Naive B cell (primary cell): ENCODE measurements at regions not wholly inside any gene's neighbourhood (a gene's known extent, or its start where the extent isn't known, plus 50 kb on each side); places are given as distances from the start of the nearest gene placed in this dataset.
"Not testable (repeated sequence)": the region's sequence is repeated elsewhere in the genome, so short reads cannot be mapped to it uniquely, and the experiment has no call there.

Source experiments
- ATAC-seq, 2 donors: fragments of 150-1000 bp; cut with Tn5 transposase; 2 replicates each; pipeline ENCODE4 v1.10.0; 2021; ENCODE audit warnings: low read depth in 2 of 2, mild to moderate bottlenecking in 2 of 2, moderate library complexity in 2 of 2
- DNase-seq: peaks from one replicate; pipeline ENCODE4 v3.0.0; 2022
- H3K27ac Mint-ChIP-seq, 6 donors: one replicate each; pipeline ENCODE4 v1.8.0; 2020 to 2022; ENCODE audit warnings: mild to moderate bottlenecking in 6 of 6, mixed read lengths in 6 of 6, moderate library complexity in 5 of 6, inconsistent platforms in 2 of 6
- H3K27me3 Mint-ChIP-seq, 3 donors: one replicate each; pipeline ENCODE4 v1.8.0; 2021 to 2022; ENCODE audit warnings: mixed read lengths in 3 of 3, mild to moderate bottlenecking in 1 of 3
- H3K36me3 Mint-ChIP-seq, 2 donors: one replicate each; pipeline ENCODE4 v1.8.0; 2020 to 2022; ENCODE audit warnings: mixed read lengths in 2 of 2, inconsistent platforms in 1 of 2, mild to moderate bottlenecking in 1 of 2
- H3K4me1 Mint-ChIP-seq, 3 donors: one replicate each; pipeline ENCODE4 v1.8.0; 2020 to 2022; ENCODE audit warnings: mixed read lengths in 3 of 3, inconsistent platforms in 1 of 3, mild to moderate bottlenecking in 1 of 3, moderate library complexity in 1 of 3
- H3K4me3 Mint-ChIP-seq, 8 donors: one replicate each; pipeline ENCODE4 v1.8.0; 2020 to 2022; ENCODE audit warnings: mild to moderate bottlenecking in 8 of 8, mixed read lengths in 8 of 8, moderate library complexity in 8 of 8, inconsistent platforms in 2 of 8
- H3K9me3 Mint-ChIP-seq, 7 donors: one replicate each; pipeline ENCODE4 v1.8.0; 2020 to 2022; ENCODE audit warnings: mixed read lengths in 7 of 7, mild to moderate bottlenecking in 5 of 7, inconsistent platforms in 2 of 7, moderate library complexity in 1 of 7

- peaks cover 0 to 14% (median 4%) of the 10 kb centered on the region in 7 donors for H3K9me3 Mint-ChIP-seq
- H3K36me3 Mint-ChIP-seq = no peaks in the 10 kb centered on the region
- ATAC-seq (no peak), DNase-seq (no peak)
- no peak overlapping the region for H3K4me3 Mint-ChIP-seq
- H3K4me1 Mint-ChIP-seq = no peaks in the 10 kb centered on the region
- H3K27ac Mint-ChIP-seq = no peak overlapping the region
- H3K27me3 Mint-ChIP-seq = no peaks in the 10 kb centered on the region
Measured at GRCh38 chr4:19562456-19562855, 689.2 kb upstream of the SLIT2 start.

GRCh38 chr4:19557161-19557560 lies 694.5 kb upstream of the SLIT2 start:
- no peaks in the 10 kb centered on the region for H3K4me1 Mint-ChIP-seq
- ATAC-seq = no peak
- H3K27me3 Mint-ChIP-seq = no peaks in the 10 kb centered on the region

DNA sequence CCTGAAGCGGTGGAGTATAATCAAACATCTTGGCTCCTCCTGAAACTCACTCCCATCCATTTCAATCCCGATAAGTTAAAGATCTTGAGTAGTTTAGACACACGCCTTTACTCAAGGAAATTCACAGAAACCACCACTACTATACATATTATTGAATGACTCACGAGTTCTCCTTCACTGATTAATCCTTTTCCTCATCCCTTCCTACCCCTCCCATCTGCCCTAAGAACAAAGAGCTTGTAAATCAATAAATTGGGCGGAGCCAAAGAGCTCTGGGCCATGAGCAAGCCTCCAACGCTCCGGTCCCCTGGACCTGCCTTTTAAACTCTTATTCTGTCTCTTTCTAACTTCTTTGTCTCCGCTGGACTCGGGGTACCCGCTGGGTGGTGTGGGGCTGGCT lies 695.4 kb upstream of the SLIT2 start:
- not testable (repeated sequence) for DNase-seq, H3K27ac Mint-ChIP-seq, H3K36me3 Mint-ChIP-seq, H3K4me3 Mint-ChIP-seq, H3K4me1 Mint-ChIP-seq, H3K27me3 Mint-ChIP-seq, ATAC-seq
- peaks cover 0 to 10% (median 4%) of the 10 kb centered on the region in 7 donors for H3K9me3 Mint-ChIP-seq

More at GRCh38 chr4:19557161-19557560, 694.5 kb upstream of the SLIT2 start:
- Mint-ChIP-seq H3K4me3 (no peak overlapping the region), H3K36me3 (no peaks in the 10 kb centered on the region), H3K9me3 (peaks cover 0 to 8% (median 4%) of the 10 kb centered on the region in 7 donors), H3K27ac (no peak overlapping the region)
- no peak for DNase-seq

GRCh38 chr4:19547463-19547862 lies 704.2 kb upstream of the SLIT2 start:
- Mint-ChIP-seq H3K4me1 (no peaks in the 10 kb centered on the region), H3K27ac (no peak overlapping the region), H3K27me3 (no peaks in the 10 kb centered on the region), H3K4me3 (no peak overlapping the region), H3K36me3 (no peaks in the 10 kb centered on the region), H3K9me3 (peaks cover 0 to 8% (median 0%) of the 10 kb centered on the region in 7 donors)
- DNase-seq (no peak), ATAC-seq (no peak)

GRCh38 chr4:19544446-19545125 lies 707.1 kb upstream of the SLIT2 start:
- DNase-seq = no peak
- no peaks in the 10 kb centered on the region for H3K36me3 Mint-ChIP-seq
- H3K27ac Mint-ChIP-seq = no peak overlapping the region
- H3K9me3 Mint-ChIP-seq = peaks cover 0 to 1% (median 0%) of the 10 kb centered on the region in 7 donors
- H3K4me1 Mint-ChIP-seq = no peaks in the 10 kb centered on the region
- ATAC-seq = no peak
- H3K27me3 Mint-ChIP-seq = no peaks in the 10 kb centered on the region
- H3K4me3 Mint-ChIP-seq = no peak overlapping the region

DNA sequence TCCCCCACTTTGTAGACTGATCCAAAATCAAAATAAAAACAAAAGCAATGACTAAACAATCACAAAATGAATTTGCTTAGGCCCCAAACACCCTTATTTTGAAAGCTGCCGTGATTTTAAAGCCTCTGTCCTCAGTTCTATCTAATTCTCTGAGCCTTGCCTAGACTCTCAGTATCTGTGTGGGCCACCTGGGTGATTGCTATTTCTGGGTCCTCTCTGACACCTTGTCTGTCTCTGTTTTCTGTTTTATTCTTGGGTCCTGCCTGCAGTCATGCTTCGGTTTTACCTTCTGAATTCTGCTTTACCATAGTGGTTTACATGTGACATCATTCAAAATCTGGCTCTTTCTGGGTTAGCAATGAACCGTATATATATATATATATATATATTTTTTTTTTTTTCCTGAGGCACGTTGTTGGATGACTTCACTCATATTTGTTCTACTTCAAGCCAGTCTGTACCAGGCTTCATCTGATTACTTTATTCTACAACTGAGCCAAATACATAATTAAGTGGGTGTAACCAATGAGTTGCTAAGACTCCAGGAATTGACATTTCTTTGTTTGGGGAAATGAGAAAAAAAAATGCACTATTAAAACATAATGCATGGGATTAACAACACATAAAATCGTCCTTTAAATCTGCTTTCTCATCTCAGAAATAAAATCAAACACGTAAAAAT lies 710.7 kb upstream of the SLIT2 start:
- H3K36me3 Mint-ChIP-seq = no peaks in the 10 kb centered on the region
- H3K4me3 Mint-ChIP-seq = no peak overlapping the region
- DNase-seq (no peak), ATAC-seq (no peak)
- H3K4me1 Mint-ChIP-seq = no peaks in the 10 kb centered on the region
- no peak overlapping the region for H3K27ac Mint-ChIP-seq
- H3K9me3 Mint-ChIP-seq = peaks cover 0 to 9% (median 0%) of the 10 kb centered on the region in 7 donors
- no peaks in the 10 kb centered on the region for H3K27me3 Mint-ChIP-seq

DNA sequence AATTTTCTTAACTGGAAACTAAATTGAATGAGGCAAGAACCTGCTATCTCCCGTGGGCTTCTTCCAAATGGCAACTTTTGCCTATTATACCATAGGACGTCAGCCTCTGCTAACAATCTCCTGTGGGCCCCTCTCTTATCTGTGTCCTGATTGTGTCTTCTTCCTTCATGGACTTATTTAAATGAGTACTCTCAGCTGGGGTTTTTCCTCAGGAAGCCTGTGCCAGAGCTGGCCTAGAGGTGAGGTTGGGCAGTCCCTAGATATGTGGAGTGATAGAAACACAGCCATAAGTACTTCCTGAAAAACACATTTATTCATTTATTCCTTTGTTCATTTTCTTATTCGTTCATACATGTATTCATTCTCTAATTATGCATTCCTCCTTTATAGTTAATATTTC lies 712.5 kb upstream of the SLIT2 start:
- Mint-ChIP-seq H3K27ac (no peak overlapping the region), H3K4me1 (no peaks in the 10 kb centered on the region), H3K4me3 (no peak overlapping the region), H3K9me3 (peaks cover 0 to 9% (median 0%) of the 10 kb centered on the region in 7 donors), H3K36me3 (no peaks in the 10 kb centered on the region), H3K27me3 (no peaks in the 10 kb centered on the region)
- no peak for ATAC-seq
- no peak for DNase-seq

GRCh38 chr4:19534159-19534558 lies 717.5 kb upstream of the SLIT2 start:
- H3K4me3 Mint-ChIP-seq = no peak overlapping the region
- no peaks in the 10 kb centered on the region for H3K4me1 Mint-ChIP-seq
- ATAC-seq (no peak), DNase-seq (no peak)
- no peaks in the 10 kb centered on the region for H3K36me3 Mint-ChIP-seq
- no peak overlapping the region for H3K27ac Mint-ChIP-seq
- no peaks in the 10 kb centered on the region for H3K27me3 Mint-ChIP-seq
- H3K9me3 Mint-ChIP-seq = peaks cover 0 to 9% (median 0%) of the 10 kb centered on the region in 7 donors

DNA sequence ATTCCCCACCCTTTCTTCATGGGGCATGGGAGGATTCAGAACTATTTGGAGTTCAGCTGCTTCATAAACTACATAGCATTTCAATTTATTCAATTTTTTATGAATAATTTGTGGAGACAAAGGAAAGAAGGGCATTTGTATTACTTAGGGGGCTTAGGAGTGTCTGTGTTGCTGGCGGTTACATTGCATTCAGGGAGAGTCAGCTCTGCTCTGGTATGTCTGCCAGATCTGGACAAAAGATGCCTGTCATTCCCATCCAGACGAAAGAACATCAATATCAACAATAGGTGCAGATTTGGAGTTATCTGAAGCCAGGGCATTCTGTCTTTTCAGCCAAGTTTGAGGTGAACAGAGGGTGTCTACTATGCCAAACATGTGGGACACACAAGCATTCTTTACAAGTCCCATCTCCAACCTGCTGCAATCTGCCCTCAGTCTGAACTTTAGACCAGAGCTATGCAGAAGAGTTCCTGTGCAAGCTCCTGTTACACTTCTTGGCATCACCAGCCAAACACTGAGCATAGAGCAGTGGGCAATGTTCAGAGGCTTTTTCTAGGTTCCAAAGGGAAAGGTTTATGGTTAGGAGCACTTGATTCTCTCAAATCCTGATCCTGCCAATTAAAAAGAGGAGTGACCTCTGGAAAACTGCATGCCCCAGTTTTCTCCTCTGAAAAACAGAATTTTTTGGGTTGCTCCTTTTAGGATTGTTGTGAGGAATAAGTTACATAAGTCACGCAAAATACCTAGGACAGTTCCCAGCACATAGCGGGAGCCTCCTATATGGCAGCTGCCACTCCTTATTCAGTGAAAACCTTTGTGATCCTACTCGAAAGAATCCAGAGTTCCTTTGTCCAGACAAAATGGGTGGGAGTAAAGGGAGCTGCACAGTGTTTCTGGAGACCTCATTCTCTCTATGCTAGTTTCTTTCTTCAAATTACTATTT lies 719.5 kb upstream of the SLIT2 start:
- H3K4me1 Mint-ChIP-seq = no peaks in the 10 kb centered on the region
- DNase-seq = no peak
- ATAC-seq = no peak
- no peaks in the 10 kb centered on the region for H3K36me3 Mint-ChIP-seq
- no peak overlapping the region for H3K4me3 Mint-ChIP-seq
- no peak overlapping the region for H3K27ac Mint-ChIP-seq
- peaks cover 0 to 17% (median 4%) of the 10 kb centered on the region in 7 donors for H3K9me3 Mint-ChIP-seq
- H3K27me3 Mint-ChIP-seq = no peaks in the 10 kb centered on the region

GRCh38 chr4:19523964-19524363 lies 727.7 kb upstream of the SLIT2 start:
- DNase-seq = no peak

DNA sequence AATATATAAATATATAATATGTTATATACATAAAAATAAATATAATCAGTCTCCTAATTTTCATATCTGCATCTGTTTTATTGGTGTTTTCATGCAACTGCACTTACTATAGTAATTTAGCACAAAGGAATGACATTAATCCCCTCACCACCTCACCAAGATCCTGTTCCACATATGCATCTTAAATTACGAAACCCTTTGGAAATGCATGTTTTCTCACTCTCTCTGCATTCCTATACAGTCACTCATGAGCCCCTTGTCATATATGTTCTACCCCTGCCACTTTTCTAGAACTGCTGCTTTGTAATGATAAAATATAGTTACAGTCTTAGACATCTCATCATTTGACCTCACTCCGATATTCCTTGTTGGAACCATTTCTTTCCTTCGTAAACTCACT lies 728.7 kb upstream of the SLIT2 start:
- H3K27me3 Mint-ChIP-seq = no peaks in the 10 kb centered on the region
- ATAC-seq = no peak
- no peaks in the 10 kb centered on the region for H3K36me3 Mint-ChIP-seq
- H3K4me1 Mint-ChIP-seq = no peaks in the 10 kb centered on the region
- H3K4me3 Mint-ChIP-seq = no peak overlapping the region
- no peak overlapping the region for H3K27ac Mint-ChIP-seq
- no peak for DNase-seq
- H3K9me3 Mint-ChIP-seq = peaks cover 0 to 3% (median 0%) of the 10 kb centered on the region in 7 donors

More at GRCh38 chr4:19523964-19524363, 727.7 kb upstream of the SLIT2 start:
- H3K27ac Mint-ChIP-seq = no peak overlapping the region
- no peaks in the 10 kb centered on the region for H3K27me3 Mint-ChIP-seq
- H3K36me3 Mint-ChIP-seq = no peaks in the 10 kb centered on the region
- peaks cover 0 to 7% (median 3%) of the 10 kb centered on the region in 7 donors for H3K9me3 Mint-ChIP-seq
- no peak for ATAC-seq
- H3K4me3 Mint-ChIP-seq = no peak overlapping the region
- no peaks in the 10 kb centered on the region for H3K4me1 Mint-ChIP-seq

- ATAC-seq (no peak), DNase-seq (no peak)
- Mint-ChIP-seq H3K36me3 (no peaks in the 10 kb centered on the region), H3K4me1 (no peaks in the 10 kb centered on the region), H3K9me3 (peaks cover 0 to 4% (median 0%) of the 10 kb centered on the region in 7 donors), H3K27ac (no peak overlapping the region), H3K27me3 (no peaks in the 10 kb centered on the region), H3K4me3 (no peak overlapping the region)
Measured at GRCh38 chr4:19520939-19521520, 730.7 kb upstream of the SLIT2 start.
